HG03575 (cell line): ENCODE measurements at regions not wholly inside any gene's neighbourhood (a gene's known extent, or its start where the extent isn't known, plus 50 kb on each side); places are given as distances from the start of the nearest gene placed in this dataset.
"Not testable (repeated sequence)": the region's sequence is repeated elsewhere in the genome, so short reads cannot be mapped to it uniquely, and the experiment has no call there.

Experiments used
- ATAC-seq: cut with Tn5 transposase; IDR thresholded peaks from one replicate; pipeline ENCODE4 v1.9.1; 2021; ENCODE audit not compliant: unreplicated experiment, insufficient number of reproducible peaks, low FRiP score; ENCODE audit errors: extremely low read depth

DNA sequence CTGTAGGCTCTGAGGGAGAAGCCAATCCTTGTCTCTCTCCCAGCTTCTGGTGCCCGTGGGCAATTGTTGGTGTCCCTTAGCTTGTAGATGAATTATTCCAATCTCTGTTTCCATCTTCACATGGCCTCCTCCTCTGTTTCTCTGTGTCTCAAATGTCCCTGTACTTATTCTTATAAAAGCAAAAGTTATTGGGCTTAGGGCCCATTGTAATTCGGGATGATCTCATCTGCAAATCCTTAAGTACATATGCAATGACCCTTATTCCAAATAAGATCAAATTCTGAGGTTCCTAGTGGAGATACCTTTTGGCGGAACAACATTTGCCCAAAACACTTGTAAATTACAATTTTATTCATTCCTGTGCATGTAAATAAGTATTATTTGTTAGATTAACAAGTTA is 147.4 kb upstream of the EPHA3 start:
- no peak for ATAC-seq

DNA sequence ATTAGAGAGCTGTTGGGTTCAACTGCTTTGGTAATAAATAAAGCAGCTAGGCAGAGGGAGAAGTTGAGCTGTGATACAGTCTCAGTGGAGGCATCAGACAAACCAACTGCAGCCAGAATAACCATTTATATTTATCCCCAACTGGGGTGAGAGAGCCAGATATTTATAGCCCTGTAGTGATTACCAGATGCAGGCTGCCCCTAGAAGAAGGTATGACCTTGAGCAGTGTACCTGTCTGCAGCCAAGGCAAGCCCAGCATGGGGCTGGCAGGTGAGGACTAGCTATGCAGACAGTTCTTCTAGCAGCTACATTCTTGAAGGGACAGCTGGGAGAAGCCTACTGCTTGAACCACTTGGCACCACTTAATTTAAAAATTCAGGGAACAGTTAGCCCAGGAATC is 144.4 kb upstream of the EPHA3 start:
- no peak for ATAC-seq

DNA sequence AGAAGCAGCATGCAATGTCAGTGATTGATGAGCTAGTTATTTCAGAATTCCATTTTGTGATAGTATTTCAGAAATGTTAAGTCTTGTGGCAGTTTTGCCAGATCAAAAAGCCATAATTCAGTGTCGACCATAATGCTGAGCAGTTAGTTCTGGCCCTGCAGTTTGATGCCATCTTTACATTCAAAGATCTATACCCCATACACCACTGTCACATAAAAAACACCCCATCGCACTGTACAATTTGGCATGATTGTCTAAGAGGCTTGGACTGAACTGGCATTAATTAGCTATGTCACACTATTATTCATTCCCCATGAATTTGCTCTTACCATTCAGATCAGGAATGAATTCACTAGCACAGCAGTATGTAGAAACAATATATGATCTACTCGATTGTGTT is 127.7 kb upstream of the EPHA3 start:
- ATAC-seq: no peak

DNA sequence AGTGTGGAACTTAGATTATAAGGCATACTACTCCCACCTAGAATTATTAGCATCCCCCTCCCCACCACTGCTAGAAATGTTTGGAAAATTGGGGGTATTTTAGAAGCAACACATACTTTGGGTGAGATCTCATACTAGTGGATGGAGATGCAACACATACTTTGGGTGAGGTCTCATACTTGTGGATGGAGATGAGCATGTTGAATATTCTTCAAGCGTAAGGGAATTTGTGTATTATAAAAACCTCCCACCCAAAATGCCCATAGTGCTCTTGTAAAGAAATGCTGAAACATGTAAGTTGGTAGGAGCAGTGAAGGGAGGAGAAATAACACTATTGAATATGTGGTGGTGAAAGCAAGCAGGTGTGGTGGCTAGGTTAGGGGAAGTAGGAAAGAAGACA is 124.0 kb upstream of the EPHA3 start:
- no peak for ATAC-seq

DNA sequence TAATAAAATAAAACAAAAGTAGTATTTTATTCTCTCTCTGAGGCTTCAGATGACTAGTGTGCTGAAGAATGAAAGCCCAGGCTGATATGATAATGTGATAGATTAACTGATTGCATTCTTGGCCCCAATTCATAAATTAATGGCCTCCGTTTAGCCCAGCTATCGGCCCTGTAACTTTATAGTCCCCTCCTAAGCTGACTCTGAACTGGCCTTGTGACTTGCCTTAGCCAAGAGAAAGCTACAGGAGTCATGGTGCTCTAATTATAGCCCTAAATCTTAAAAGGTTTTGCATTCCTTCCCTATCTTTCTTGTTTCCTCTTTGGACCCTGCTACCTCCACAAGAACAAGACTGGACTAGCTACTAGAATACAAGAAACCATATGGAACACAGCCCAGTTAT is 123.2 kb upstream of the EPHA3 start:
- no peak for ATAC-seq

DNA sequence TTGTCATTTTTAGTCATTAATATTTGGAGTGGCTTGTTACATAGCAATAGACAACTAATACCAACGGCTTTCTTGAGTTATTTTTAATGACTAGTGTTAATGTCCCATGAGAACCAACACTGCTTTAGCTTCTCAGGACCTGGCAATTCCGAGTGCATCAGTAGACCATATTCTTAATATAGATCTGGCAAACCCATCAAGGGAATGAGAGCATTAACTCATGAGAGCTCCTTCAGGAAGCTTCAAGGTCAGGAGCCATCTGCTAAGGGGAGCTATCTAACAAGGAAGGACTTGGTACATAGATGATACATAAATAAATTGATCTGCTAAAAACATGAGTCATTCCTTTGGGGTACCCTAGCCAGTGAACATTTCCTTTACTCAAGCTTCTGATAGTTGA is 122.6 kb upstream of the EPHA3 start:
- no peak for ATAC-seq

DNA sequence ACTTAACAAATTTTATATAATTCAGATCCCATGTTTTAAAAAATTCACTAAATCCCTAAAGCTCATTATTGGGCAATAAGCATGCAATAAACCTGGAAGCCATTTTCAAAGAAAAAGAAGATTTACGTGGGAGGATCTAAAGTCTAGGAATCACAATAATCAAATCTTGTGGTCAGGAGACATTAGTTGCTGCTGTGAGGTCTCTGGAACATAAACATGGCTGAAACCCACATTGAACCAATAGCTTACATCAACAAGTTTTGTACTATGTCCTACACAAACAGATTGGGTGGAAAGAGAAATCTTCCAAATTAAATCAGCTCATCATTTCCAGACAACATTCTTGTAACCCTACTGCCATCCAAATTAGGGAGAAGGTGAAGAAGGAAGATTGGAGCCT is 121.9 kb upstream of the EPHA3 start:
- no peak for ATAC-seq

DNA sequence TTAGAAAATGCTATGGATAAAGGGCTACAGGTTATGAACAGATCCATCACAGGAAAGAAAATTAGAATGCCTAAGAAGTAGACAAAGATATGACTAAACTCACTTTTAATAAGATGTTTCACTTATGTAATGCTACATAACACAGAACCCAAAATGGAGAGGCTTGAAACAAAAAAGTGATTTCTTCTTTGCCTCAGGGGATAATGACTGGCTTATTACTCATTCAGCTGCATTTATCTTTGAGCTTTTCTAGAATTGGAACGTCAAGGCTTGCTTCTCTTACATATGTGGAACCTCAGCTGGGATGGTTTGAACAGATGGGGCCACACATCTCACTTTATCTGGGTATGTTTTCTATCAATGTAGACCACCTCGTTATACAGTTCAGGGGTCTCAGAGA is 120.6 kb upstream of the EPHA3 start:
- ATAC-seq: no peak

DNA sequence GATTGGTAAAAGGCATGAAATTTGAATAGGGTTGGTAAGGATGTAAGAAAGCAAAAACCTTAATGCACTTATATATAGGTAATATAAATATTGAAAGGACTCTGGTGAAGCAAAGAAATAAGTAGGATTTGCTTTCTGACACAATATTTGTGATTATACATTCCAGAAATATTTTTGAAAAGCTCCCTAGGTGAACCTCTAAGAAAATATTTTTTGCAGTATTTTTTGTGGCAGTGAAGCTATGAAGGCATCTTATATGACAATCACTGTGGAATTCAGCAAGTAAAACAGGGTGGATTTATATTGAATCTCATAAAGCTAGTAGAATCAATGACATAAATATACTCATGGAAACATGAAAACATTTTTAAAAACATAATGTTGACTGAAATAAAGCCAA is 119.6 kb upstream of the EPHA3 start:
- no peak for ATAC-seq

DNA sequence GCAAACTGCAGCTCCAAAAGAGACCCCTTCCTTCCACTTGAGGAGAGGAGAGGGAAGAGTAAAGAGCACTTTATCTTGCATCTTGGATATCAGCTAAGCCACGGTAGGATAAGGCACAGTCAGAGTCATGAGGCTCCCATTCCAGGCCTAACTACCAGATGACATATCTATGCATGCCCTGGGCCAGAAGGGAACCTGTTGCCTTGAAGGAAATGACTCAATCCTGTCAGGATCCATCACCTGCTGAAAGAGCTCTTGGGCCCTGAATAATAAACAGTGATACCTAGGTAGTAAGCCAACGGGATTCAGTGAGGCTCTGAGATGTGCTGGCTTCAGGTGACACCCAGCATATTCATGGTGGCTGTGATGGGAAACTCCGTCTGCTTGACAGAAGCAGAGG is 118.5 kb upstream of the EPHA3 start:
- ATAC-seq: no peak

DNA sequence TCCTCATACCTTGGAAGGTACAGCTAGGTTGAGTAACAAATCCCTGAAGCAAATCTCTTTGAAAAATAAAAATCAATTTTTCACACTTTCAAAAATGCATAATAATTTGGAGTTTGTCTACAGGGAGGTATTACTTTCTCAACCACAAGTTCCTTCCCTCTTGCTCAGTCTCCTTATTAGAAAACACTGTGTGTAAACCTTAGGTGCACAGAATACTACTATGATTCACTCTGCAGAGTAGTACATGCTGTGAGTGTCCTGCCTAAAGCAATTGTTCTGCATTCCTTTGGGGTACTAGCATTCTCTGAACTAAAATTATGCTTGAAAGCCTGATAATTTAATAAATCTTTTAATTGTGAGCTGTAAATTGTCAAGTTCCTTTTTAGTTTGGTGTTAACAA is 115.9 kb upstream of the EPHA3 start:
- no peak for ATAC-seq

DNA sequence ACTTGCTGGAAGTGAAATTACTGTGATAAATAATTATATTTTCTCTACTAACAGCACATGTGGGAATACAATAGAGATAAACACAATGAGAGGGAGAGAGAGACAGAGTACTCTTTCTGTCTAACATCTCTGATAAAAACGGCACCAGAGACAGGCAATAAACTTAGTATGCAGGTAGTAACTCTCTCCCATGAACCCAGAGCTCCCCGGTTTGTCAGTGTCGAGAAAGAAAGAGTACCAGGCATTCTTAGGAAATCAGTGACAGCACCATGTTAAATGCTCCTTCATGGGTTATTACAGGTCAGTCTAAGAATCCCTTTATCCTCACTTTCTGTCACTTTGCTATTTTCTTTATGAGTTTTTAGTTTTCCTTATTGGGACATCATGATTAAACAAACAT is 110.7 kb upstream of the EPHA3 start:
- ATAC-seq: no peak

DNA sequence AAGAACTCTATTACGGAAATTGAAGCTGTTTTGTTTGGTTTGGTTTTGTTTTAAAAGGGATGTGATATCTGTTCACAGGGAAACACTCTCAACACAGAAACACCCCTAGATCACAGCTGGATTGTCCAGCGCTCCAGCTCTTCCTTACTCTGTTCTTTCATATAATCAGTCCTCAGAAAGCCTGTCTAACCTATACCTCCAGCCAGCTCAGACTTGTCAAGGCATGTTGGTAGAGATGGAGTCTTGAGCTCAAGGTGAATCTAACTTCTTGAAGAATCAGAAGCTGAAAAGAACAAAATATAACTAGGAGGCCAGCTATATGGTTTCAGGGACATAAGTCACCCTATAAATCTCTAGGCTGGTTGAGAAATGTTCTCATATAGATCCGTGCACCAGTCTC is 110.2 kb upstream of the EPHA3 start:
- ATAC-seq: no peak

DNA sequence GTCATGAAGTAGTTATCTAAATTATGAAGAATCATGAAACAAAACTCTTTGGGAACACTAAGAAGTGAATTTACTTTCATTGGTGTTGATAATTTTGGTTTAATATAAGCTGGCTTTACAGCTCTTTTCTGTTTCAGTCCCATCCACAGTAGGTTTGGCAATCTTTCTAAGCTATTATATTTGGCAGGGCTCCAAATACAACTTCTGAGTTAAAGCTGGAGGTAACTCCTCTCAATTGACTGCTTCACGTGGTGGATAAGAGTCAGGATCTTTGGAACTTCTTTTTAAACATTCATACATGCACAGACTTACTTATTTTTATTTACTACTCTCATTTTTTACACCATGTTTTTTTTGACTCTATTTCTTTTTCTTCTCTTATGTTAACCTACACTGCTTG is 106.5 kb upstream of the EPHA3 start:
- no peak for ATAC-seq

DNA sequence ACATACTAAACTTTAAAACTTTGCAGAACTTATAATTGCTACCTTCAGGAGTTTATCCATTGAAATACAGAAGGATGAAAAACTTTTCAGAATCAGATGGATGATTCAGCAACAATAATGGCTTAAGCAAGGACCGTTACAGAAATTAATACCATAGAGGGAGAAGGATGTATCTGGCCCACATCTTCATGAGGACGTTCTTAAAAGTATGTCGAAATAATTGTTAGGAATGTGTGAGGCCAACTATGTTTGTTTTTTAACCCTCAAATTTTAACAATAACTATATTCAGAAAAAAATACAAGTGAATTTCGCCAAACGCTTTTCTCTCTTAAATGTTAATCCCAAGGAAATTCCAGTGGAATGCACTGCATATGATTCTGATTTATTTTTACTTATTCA is 105.2 kb upstream of the EPHA3 start:
- no peak for ATAC-seq

DNA sequence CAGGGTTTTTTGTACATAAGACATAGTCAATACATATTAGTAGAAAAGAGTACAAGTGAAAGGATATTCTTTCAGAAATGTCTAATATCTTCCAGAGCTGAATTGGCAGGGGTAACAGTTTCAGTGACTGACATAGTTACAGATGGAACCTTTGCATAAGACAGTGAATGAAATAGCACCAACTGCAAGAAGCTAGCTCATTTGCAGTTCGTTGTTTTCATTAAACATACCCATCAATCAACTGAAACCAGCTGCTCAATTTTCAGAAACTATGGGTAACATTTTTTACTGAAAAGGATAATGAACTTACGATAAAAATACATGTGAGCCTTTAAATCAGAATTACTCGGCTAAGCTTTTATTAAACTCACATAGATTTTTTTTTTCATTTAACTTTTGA is 93.9 kb upstream of the EPHA3 start:
- ATAC-seq: no peak

DNA sequence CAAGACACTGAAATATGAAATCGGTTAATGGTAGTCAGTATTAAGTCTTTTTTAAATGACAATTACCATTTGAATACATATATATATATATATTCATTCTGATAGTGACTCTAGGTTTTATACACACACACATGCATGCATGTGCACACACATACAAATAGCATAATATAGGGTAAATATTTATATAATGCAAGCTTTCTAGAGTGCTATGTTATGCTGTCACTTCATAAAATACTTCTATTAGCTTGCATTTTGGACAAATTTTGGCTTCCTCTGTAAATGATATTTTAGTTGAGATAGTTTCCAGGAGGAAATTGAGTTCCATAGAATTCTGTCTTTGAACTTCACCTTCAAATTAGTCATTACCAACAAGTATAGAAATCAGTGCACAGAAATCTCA is 89.9 kb upstream of the EPHA3 start:
- no peak for ATAC-seq

DNA sequence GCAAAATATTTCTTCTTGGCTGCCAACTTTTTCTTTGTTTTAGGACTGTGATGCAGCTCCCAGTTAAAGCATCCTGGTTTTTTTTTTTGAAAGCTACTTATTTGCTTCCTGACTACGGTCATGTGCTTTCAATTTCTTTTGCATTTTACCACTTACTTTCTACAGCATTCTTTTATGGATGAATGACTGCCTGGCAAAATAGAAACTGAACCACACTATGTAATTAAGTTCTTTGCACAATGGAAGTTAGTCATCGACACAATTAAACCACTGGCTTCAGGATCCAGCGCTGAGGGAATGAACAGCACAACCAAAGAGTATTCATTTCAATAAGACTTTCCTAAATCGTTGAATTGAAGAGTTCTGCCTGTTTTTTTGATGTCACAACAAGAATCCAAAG is 82.2 kb upstream of the EPHA3 start:
- no peak for ATAC-seq

DNA sequence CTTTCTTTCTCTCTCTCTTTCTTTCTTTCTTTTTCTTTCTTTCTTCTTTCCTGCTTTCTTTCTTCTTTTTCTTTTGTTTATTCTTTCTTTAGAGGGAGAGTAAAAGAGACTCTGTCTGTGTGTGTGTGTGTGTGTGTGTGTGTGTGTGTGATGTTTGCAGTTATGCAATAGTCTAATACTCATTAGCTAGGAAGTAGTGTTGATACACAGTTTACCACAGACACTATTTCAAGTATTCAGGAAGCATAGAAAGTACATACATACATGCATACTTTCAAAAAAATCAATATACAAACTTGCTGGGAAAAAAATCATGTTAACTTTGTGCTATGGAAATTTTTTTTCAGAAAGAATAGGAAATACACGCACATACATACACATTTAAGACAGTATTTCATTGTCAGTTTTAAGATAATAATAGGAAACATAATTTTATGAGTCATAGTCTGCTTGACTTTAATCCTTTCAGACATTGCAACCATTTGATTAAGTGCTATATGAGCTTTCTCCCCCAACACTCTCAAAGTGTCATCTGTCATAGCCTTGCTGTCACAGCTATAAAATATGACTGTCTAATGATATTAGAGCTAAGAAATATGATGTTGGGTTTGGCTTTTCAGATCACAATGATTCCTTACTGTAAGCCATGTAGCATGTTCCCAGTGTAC is 74.9 kb upstream of the EPHA3 start:
- ATAC-seq: no peak

DNA sequence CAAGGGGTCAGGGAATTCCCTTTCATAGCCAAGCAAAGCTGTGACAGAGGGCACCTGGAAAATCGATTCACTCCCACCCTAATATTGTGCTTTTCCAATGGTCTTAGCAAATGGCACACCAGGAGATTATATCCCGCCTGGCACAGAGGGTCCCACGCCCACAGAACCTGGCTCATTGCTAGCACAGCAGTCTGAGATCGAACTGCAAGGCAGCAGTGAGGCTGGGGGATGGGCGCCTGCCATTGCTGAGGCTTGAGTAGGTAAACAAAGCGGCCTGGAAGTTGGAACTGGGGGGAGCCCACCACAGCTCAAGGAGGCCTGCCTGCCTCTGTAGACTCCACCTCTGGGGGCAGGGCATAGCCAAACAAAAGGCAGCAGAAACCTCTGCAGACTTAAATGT is 72.7 kb upstream of the EPHA3 start:
- ATAC-seq: not testable (repeated sequence)

DNA sequence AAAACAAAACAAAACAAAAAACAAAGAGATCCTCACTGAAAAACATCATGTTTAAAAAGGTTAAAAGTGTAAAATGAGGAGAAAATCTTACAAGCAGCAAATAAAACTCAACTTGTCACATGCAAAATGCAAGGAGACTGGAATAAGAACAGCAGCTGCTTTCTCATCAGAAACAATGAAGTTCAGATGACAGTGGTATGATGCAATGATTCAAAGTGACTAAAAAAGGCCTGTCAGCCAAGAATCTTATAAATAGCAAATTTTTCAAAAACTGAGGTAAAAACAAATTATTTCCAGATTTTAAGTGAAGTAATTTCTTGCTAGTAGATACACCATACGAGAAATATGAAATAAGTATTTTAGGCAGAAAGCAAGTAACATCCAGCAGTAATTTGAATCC is 68.6 kb upstream of the EPHA3 start:
- no peak for ATAC-seq
